NCI-H2029 (cell line): ENCODE measurements at regions not wholly inside any gene's neighbourhood (a gene's known extent, or its start where the extent isn't known, plus 50 kb on each side); places are given as distances from the start of the nearest gene placed in this dataset.
"Not testable (repeated sequence)": the region's sequence is repeated elsewhere in the genome, so short reads cannot be mapped to it uniquely, and the experiment has no call there.

Source experiments
- DNase-seq: peaks from one replicate; lab custom pipeline; 2025; lab: John Stamatoyannopoulos, UW

DNA sequence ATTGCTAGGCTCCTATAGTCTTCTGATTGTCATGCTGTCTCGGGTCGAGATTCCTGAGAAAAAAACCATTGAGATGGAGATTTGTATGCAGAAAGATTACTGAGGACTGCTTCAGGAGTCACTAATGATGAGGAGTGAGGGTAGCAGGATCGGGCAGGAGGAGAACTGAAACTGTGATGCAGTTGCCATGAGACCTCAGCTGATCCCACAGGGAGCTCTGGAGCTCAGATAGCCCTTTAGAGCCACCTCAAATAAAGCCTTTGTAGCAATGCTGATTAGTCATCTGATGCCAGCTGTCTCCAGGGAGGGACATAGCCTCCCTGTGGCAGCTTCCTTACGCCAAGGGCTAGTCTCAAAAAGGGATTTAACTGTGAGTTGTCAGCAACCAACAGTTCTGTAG is 256.9 kb downstream of the DMAC1 start:
- DNase-seq = no peak

DNA sequence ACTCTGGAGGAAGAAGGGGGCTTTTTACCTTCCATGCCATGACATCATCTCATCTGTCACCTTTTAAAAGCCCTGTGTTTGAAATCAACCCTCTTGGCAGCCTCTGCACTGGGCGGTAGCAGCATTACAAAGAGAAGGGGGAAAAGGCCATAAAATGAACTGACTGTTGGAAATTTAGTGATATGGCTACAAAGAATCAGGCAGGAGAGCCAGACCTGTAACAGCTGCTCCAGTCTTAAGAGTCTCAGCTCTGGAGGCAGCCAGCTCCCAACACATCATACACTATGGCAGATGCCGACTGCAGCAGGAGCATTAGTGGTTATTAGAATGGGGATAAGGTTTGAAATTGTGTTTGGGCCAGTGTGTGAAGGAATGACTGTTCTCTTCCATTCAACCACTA is 257.5 kb downstream of the DMAC1 start:
- DNase-seq = no peak

DNA sequence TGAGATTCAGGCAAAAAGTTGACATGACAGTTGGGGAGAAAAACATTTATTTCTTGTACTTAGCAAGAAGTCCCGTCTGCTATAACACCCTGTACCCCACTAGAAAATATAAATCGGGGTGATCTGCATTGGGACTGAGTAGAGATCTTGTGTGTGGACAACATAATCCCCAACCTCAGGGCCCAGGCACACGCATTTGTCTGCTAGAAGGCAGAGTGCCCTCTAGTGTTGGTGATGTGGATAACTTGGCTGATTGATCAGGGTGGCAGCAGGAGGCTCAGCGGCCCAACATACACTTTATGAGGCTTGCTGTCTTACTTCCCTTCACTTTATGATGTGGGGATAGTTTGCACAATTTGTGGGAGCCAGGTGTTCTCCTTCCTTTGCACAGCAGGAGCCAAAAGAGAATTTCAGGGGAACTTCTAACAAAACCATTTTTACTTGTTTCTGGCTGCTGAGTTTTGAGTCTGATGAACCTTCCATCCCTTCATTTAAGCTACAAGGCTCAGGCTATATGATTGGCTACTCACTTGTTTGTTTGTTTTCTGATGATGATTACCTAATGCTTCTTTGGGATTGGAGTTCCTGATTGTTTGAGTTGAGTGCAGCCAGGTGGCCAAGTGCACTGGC is 263.2 kb downstream of the DMAC1 start:
- DNase-seq = no peak

DNA sequence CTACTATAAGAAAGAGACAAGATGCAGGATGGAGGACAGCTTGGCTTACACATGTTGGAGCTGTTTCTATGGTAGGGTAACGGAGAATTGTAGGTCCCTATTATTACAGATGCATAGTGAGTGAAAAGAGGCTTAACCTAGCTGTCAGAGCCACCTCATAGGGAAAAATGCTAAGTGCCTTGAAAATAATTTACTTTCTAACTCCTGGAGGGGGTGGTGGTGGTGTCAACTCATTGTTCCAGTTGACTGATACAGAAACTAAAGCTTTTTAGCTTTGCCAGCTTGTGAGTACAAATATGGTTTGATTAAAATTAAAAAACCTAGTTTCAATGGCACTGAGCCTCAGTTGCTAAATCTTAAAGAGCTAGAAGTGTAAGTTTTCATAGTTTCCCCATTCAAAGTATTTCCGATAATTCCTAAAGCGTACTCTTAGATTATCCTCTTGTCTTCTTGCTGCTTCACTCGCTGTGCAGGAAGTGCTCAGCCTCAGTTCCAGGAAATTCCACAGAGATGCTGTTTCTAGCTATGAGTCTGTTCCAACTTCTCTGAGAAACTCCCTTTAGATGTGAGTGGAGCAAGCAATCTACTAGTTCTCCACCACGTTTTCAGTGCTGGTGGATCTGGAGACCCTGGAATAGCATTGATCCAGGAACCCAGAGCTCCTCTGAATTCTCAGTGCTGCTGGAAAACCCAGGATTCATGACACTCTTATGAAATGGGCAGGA is 265.2 kb downstream of the DMAC1 start:
- no peak for DNase-seq

DNA sequence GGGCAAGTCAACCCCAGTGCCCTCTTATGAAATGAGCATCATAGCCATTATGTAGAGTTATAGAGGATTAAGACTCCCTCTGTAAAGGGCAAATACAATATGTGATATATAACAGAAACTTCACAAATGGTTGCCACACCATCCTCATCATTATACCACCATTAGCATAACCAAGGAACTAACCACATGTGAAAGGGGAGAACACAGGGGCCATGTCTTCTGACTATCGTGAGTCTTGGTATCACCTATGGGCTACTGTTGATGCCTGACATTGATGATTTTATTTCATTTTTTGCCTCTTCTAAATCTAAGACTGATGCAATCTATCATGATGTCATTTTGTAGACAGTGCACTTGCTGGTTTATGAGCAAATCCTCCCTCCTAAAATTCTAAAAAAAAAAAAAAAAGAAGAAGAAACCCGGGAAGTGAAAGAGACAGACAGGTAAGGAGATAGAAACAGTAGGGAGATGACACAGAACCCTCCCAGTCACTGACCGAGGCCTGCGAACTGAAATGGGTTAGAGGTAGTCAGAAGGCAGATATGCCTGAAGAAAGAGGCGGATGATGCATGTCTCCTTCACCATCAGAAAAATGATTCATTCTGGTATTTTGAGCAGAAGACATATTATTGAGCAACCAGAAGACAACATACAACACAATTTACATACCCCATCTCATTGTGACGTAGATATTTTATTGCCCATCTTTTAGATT is 266.0 kb downstream of the DMAC1 start:
- DNase-seq = no peak

DNA sequence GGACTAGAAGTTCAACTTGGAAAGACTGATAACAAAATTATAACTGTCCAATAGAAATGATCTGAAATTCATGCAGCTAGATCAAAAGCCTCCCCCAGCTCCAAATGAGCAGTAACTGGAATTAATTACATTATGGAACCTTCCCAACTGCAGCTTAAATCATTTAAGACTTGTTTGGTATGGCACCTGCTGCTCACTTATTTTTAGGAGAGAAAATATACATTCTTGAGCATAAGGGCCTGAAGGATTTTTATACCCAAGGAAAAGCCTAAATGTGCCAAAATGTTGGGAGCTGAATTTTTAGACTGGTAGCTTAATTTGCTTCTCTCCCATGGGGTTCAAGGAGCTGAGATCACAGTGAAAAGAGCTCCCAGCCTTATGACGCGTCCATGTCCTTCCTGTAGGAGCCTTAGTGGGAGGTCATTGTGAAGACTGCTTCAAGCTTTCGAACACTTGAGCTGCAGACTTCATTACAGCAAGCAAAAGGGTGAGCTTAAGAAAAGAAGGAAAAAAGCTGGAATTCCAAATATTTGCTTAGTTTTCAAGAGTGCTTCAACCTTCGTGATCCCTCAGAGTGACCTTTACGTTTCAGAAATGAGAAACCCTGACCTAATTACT is 276.0 kb downstream of the DMAC1 start:
- DNase-seq = no peak

DNA sequence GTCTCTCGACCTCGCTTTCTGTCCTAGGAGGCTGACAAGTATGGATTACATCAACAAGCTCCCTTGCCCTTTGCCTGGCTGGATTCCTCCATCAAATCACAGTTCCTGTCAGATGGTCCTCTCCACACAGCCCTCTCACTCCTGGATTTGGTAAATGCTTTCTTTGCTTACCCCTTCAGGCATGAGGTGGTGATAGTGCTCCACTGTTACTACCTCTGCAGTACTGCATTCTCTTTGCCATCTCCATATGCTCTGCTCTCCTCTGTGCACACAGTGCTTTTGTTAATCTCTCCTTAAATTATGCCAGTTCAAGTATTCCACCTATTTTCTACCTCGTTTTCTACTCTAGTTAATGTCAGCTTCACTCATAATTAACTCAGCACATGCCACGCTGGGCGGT is 279.2 kb downstream of the DMAC1 start:
- DNase-seq = no peak

DNA sequence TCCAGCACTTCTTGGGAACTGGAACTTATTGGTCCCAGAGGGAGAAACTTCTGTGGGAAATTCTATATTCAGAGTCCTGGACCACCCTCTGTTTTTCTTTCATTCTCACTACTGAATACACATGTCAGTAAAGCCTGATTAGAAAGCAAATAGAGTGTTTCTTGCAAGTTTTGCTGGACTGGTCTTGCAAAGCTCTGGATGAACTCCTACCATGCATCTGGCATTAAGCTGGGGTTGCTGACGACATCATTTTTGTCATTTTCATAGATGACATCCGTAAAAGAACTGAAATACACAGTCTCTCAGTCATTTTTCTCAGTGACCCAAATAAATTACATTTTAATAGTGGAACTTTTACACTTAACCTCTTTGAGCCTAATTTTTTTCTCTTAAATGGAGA is 283.2 kb downstream of the DMAC1 start:
- no peak for DNase-seq

DNA sequence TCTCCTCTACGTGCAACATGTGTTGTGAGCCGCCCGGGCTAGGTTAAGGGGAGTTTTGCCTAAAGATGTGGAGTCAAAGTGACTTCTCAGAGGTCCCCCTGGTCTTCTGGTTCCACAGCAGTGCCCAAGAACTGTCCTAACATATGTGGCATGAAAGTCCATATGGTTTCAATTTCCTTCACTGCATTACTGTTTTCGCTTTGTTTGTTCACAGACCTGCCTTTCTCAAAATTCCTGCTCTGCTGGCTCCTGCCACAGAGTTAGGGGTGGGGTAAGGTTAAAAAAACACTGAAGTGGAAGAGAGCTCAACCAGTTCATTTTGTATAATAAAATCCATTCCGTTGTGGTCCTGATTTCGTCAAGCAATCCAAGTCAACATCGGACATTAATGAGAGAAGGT is 289.4 kb downstream of the DMAC1 start:
- no peak for DNase-seq

DNA sequence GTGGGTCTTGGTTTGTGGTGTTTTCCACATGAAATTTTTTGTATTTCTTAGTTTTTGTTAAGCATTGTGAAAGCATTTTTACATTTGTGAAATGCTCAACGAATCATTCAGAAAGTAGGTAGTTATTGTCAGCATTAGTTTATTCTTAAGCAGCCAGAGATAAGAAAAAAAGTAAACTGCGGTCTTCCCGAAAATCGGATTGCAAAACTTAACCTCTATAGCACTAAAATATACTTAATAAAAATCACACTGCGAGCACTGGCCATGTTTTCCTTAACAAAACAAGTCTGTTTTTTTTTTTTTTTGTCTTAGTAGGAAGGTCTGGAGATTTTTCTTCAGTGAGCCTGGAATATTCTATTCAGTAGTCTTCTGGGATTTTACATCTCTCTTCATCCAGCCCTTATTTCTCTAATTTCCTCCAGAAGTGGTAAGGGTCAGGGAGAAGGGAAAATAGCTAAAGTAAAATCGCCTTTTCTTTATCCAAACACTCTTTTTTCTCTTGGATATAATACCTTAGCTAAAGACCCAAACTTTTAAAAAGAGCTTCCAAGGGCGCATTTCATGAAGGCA is 289.9 kb downstream of the DMAC1 start:
- no peak for DNase-seq

DNA sequence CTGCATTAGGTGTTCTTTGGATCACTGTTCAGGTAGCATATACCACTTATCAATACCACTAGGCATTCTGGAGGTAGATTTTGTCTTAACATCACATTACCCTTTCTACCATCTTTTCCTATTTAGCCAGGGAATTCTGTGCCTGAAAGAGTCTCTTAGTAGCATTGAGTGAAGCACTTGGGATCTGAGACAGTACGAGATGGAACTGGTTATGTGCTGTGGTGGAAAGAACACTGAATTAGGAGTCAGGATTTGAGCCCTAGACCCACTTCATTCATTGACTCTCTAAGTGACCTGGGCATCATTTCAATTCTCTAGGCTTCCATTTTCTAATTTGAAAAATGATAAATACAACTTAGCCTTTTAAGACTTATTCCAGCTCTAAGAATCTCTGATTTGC is 291.1 kb downstream of the DMAC1 start:
- DNase-seq = no peak

DNA sequence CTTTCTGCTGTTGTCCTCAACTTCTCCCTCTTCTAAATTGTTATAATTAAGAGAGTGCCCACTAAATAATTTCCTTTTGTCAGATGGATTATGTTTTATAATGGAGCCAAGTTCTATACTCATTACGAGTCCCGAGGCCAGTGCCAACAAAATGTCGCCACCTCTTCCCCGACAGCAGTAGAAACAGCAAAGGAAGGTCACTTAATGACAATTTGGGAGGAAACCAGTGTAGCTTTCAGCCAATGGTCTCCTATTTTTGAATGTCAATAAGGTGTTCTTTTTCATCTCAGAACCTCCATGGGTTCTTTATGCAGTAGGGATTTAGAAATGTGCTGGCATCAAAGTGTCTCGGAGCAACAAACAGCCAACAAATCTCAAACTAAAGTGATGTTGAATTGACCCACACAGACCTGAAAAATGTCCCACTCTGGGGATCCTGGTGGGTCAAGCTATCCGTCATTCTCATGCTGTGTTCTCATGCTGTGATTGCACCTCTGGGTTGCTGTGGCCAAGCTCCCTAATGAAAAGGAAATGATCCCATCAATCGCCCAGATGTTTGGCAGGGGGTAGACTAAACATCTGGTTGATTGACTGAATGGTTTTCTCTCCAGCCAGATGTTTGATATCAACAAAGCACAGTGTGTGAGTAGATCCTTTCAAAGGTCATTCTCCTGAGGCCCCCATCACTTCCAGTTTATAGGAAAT is 291.9 kb downstream of the DMAC1 start:
- no peak for DNase-seq

DNA sequence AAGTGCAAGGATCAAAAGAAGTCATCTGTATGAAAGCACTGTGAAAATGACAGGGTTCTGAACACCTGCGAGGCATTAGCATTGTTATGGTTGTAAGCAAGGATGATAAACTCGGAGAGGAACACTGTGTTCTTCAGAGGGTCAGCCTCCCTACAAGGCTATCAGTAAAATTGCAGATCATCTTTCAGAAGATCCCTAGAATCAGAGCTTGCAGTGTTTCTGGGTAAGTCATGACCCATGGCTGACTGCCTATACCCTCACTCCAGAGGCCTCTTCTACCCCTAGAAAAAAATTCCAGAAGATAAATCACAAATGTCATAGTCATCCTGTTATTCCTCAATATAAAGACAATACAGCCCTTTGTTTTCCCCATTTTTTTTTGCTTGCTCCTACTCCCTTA is 292.6 kb downstream of the DMAC1 start:
- DNase-seq = no peak

DNA sequence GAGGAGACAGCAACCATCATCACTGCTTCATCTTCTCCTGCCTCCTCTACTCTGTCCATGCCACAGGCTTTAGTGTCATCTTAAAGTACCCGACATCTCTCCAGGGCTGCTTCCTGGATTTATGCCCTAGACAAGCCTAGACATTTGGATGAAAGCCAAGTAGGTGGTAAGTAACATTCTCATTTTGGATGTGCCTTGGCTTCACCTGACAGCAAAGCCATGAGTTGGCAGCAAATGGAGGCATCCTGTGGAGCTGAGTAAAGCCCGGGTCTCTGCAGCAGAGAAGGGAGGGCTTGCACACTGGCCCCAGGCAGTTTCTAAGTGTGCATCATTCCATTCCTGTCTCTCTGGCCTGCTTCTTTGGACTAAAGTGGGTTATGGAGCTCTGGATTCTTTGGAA is 299.1 kb downstream of the DMAC1 start:
- DNase-seq = no peak

DNA sequence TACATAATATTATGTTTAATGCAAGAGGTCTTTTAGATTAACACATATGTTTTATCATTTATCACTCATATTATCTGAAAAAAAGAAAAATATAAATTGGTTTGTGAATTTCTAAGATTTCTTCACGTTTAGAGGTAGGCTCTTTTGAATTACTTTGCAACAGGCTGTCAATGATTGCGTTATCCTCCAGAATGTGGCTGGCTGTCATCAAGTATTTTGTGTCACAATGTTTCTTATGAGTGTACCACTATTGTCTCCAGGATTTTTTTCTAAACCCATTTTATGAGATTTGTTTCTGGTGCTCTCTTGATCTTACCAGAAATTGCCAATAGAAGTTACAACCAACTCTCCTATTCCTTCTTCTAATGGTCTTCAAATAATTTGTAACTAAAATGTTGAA is 307.9 kb downstream of the DMAC1 start:
- no peak for DNase-seq

DNA sequence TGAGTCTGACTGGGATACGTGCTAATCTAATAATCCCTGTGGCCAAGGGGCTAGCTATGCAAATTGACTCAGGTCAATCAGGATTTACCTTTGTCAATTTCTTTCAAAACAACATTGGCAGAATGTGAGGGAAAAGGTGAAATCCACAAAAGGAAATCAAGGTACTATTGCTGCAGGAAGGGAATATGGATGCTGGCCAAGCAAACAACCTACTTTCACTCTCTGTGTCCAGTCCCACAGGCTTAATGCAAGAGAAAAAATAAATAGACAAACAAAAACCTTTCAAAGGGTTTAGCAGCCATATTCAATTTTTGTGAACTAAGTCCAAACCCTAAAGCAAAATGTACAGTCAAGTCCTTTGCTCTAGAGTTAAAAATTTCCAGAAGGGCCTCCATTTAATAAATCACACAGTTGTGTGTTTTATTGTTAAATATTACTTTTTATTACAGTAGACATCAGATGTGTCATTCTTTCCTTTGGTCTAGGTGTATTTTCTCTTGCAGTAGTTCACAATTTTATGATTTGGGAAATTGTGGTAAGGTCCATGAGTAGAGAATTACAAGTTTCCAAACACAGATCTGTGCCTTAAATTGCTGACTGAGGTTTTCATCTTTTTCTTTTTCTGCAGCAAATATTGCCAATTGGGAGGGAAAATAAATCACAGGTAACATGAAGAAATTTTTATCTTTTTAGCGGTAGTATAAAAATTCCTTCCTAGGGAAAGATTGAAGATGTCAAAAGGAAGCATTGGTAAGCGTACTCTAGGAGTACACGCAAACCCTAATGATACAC is 309.1 kb downstream of the DMAC1 start:
- DNase-seq = no peak

DNA sequence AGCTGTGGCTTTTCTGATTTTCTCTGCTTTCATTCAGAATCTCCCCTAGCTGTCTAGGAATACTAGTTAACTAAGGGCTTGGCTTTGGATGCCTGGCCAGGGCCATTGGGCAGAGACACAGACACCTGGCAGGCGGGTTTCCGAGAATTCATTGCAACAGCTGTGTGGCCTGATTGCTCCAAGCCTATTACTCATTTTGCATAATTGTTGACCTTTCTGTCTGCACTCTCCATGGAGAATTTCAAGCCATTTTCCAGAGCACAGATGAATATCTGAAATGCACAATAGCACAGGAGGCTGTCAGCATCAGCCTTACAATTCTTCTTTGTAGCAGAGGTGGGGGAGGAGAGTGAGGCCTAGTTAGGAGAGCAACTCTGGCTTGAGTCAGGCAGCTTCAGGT is 310.5 kb downstream of the DMAC1 start:
- DNase-seq = no peak

DNA sequence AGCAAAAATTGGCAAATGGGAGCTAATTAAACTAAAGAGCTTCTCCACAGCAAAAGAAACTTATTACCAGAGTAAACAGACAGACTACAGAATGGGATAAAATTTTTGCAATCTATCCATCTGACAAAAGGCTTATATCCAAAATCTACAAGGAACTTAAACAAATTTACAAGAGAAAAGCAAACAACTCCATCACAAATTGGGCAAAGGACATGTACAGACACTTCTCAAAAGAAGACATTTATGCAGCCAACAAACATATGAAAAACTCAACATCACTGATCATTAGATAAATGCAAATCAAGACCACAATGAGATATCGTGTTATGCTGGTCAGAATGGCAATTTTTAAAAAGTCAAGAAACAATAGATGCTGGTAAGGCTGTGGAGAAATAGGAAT is 315.6 kb downstream of the DMAC1 start:
- DNase-seq = not testable (repeated sequence)

DNA sequence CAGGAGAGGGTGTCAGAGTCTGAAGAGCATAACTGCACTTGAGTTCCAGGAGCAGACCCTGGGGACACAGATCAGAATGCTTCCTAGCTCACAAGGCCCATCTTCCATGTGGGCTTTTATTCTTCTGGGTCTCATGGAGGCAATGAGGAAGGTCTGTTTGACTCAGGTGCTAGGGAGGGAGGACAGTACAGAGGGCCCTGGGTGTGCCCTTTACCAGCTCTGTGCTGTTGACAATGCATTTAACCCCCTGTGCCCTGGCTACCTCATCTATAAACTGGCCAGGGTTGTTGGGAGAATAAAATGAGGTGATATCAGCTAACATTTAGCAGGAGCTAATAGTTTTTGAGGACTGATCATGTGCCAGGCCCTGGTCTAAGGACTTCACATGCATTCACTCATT is 318.0 kb downstream of the DMAC1 start:
- no peak for DNase-seq

DNA sequence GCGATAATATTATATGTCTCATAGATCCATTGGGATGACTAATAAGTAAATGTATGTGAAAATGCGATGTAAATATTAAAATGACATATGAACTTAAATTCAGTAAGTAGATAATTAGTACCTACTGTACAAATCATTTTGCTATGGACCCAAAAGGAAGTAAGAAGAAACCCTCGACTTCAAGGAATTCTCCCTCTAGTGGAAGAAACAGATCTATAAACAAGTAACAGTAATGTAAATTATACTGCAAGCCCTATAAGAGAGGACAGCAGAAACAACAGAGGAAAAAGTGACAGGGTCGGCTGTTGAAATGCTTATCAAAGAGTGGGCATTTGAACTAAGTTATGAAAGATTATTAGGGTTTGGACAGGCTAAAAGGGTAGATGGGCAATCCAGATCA is 320.3 kb downstream of the DMAC1 start:
- no peak for DNase-seq

DNA sequence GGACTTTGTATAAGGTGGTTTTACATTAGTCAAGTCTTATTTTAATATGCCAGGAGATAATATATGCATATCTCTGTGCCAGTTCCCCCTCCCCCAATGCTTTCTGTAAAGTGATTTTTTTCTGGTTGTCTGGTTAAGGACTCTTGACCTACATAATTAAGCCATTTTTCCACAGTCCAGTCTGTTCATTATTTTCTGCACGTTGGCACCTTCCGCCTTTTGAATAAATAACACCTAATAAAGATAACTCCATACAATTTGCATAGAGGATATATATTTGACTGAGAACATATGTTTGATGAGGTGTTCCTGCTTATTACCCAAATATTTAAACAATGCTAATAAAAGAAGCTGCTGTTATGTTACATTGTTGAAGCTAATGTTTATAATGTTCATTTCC is 320.9 kb downstream of the DMAC1 start:
- no peak for DNase-seq
